ENCODE measurements at regions not wholly inside any gene's neighbourhood (a gene's known extent, or its start where the extent isn't known, plus 50 kb on each side); places are given as distances from the start of the nearest gene placed in this dataset.

DNA sequence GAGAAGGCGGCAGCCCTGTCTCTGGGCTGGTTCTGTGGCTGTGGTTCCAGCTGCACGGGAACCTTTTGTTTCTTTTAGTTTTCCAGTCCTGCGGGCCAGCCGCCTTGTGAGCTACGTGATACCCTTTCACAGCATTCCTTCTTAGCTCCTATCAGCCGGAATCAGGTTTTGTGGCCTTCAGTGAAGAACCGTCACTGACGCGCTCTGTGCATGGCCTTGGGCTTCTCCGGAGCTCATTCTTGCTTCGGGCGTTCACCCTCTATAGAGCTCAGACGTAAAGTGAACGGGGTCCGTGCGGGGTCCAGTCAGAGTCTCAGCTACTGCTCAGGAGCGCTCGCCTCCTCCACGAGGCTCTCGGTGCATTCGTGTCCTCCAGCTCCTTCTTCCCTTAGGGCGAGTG lies 166.7 kb downstream of the FAM43A start (continued):
- TF ChIP-seq ZNF843 (tag by site-specific recombination; IDR thresholded peaks at IDR 0.05) = no peak
- TF ChIP-seq ZBTB20 (tag by site-specific recombination; IDR thresholded peaks at IDR 0.05) = no peak
- no peak for TF ChIP-seq ZNF404 (tag by site-specific recombination; IDR thresholded peaks at IDR 0.05)
- no peak for TF ChIP-seq ZNF549 (tag by site-specific recombination; IDR thresholded peaks at IDR 0.05)
- no peak for TF ChIP-seq ZNF707 (tag by site-specific recombination; IDR thresholded peaks at IDR 0.05)

DNA sequence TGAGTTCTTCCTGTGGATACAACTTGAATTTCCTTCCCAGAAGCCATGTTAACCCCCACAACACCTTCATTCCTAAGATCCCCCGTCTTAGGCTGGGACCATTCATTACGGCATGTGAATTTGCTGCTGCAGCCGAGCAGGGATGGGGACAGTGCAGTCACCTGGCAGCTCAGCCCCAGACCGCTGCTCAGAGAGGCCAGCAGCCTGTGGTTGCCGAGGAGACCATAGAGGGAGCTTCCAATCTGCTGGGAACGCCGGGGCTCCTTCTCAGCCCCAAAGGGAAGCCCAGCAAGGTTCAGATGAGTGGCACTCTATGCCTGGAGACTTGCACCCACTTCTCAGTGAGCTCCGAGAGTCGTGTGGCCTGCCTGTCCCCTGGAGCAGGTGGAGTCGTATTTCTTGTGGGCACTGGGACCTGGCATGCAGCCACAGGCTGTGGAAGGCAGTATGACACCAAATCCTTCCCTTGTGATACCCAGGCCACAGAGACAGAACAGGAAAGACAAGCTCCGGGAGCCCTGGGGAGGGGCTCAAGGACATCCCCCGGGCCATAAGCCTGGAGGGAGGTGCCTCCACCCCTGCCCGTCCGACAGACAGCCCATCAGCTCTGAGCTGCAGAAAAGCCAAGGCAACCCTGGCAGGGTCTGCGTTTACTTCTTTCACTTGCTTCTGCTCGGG lies 167.3 kb downstream of the FAM43A start:
- Histone ChIP-seq H3K27ac (ENCODE audit: extremely low read depth, low read depth, low read length) (no peak overlapping the region), H3K4me1 (ENCODE audit: control insufficient read depth, insufficient read depth, low read length) (no peaks in the 10 kb centered on the region), H3K36me3 (ENCODE audit: control insufficient read depth in 2 of 2, insufficient read depth in 1 of 2, low read length in 2 of 2) (no peaks in the 10 kb centered on the region), H3K4me3 (ENCODE audit: low read depth, low read length) (no peak overlapping the region), H3K9me3 (ENCODE audit: control insufficient read depth, insufficient read depth, low read depth, low read length) (no peaks in the 10 kb centered on the region)
- CTCF ChIA-PET = interaction anchor here (0.6 kb wide), 1 partner anchor 907 kb away, joined by 4 read pairs; no protein-coding TSS in a partner anchor
- POLR2A ChIA-PET = interaction anchor here (0.5 to 1.2 kb wide), 3 partner anchors 8 to 163 kb away, joined by 3 read pairs; no protein-coding TSS in a partner anchor
- no peak for TF ChIP-seq YY1 (tag by site-specific recombination; IDR thresholded peaks at IDR 0.05)
- no peak for TF ChIP-seq ZNF302 (tag by site-specific recombination; IDR thresholded peaks at IDR 0.05; ENCODE audit: low read depth)
- TF ChIP-seq BCL11B (tag by site-specific recombination; IDR thresholded peaks at IDR 0.05; ENCODE audit: low read depth) = no peak
- TF ChIP-seq YY2 (tag by site-specific recombination; IDR thresholded peaks at IDR 0.05) = no peak
- TF ChIP-seq ZNF544 (tag by site-specific recombination; IDR thresholded peaks at IDR 0.05) = no peak
- no peak for TF ChIP-seq ZNF114 (tag by site-specific recombination; IDR thresholded peaks at IDR 0.05)
- TF ChIP-seq SCRT1 (tag by site-specific recombination; IDR thresholded peaks at IDR 0.05; ENCODE audit: borderline replicate concordance) = no peak
- TF ChIP-seq ZNF624 (tag by site-specific recombination; IDR thresholded peaks at IDR 0.05) = no peak
- TF ChIP-seq ZNF610 (tag by site-specific recombination; IDR thresholded peaks at IDR 0.05; ENCODE audit: borderline replicate concordance) = no peak
- TF ChIP-seq SP7 (tag by site-specific recombination; IDR thresholded peaks at IDR 0.05) = no peak
- TF ChIP-seq, protein P1, sequence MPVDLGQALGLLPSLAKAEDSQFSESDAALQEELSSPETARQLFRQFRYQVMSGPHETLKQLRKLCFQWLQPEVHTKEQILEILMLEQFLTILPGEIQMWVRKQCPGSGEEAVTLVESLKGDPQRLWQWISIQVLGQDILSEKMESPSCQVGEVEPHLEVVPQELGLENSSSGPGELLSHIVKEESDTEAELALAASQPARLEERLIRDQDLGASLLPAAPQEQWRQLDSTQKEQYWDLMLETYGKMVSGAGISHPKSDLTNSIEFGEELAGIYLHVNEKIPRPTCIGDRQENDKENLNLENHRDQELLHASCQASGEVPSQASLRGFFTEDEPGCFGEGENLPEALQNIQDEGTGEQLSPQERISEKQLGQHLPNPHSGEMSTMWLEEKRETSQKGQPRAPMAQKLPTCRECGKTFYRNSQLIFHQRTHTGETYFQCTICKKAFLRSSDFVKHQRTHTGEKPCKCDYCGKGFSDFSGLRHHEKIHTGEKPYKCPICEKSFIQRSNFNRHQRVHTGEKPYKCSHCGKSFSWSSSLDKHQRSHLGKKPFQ (tag by site-specific recombination; IDR thresholded peaks at IDR 0.05) = no peak

DNA sequence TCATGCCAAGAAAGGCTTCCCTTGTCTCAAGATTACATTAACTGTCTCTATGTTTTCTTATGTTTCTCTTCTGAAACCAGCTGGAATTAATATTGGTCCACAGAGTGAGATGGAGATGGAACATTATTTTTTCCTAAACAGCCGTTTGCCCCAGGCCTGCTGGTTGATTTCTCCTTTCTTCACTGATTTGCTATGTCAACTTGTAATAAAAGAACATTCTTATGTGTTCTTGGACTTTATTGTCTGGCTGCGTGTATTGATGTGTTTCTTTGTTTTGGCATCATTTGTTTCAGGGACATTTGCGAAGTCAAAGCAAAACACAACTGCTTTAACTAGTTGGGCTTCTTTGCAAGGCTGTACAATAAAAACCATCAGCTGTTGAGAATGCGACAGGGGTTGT lies 168.5 kb downstream of the FAM43A start:
- ChIA-PET POLR2A (no interaction called here), CTCF (interaction anchor here (0.6 to 0.8 kb wide), 2 partner anchors 14 to 192 kb away, joined by 3 read pairs; no protein-coding TSS in a partner anchor)
- no peak overlapping the region for H3K4me3 ChIP-seq (ENCODE audit: low read depth, low read length)
- no peaks in the 10 kb centered on the region for H3K36me3 ChIP-seq (ENCODE audit: control insufficient read depth in 2 of 2, insufficient read depth in 1 of 2, low read length in 2 of 2)
- H3K4me1 ChIP-seq (ENCODE audit: control insufficient read depth, insufficient read depth, low read length) = no peaks in the 10 kb centered on the region
- H3K9me3 ChIP-seq (ENCODE audit: control insufficient read depth, insufficient read depth, low read depth, low read length) = no peaks in the 10 kb centered on the region
- H3K27ac ChIP-seq (ENCODE audit: extremely low read depth, low read depth, low read length) = no peak overlapping the region
- no peak for TF ChIP-seq ZNF350 (tag by site-specific recombination; IDR thresholded peaks at IDR 0.05)
- TF ChIP-seq SETDB1 (IDR thresholded peaks at IDR 0.05; ENCODE audit: insufficient read length, low read length) = no peak
- no peak for TF ChIP-seq ZNF138 (tag by site-specific recombination; IDR thresholded peaks at IDR 0.05; ENCODE audit: borderline replicate concordance)
- TF ChIP-seq, protein P2, sequence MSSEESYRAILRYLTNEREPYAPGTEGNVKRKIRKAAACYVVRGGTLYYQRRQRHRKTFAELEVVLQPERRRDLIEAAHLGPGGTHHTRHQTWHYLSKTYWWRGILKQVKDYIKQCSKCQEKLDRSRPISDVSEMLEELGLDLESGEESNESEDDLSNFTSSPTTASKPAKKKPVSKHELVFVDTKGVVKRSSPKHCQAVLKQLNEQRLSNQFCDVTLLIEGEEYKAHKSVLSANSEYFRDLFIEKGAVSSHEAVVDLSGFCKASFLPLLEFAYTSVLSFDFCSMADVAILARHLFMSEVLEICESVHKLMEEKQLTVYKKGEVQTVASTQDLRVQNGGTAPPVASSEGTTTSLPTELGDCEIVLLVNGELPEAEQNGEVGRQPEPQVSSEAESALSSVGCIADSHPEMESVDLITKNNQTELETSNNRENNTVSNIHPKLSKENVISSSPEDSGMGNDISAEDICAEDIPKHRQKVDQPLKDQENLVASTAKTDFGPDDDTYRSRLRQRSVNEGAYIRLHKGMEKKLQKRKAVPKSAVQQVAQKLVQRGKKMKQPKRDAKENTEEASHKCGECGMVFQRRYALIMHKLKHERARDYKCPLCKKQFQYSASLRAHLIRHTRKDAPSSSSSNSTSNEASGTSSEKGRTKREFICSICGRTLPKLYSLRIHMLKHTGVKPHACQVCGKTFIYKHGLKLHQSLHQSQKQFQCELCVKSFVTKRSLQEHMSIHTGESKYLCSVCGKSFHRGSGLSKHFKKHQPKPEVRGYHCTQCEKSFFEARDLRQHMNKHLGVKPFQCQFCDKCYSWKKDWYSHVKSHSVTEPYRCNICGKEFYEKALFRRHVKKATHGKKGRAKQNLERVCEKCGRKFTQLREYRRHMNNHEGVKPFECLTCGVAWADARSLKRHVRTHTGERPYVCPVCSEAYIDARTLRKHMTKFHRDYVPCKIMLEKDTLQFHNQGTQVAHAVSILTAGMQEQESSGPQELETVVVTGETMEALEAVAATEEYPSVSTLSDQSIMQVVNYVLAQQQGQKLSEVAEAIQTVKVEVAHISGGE (tag by site-specific recombination; conservative IDR thresholded peaks at IDR 0.05; ENCODE audit: low read depth) = no peak
- no peak for TF ChIP-seq ZEB2 (tag by site-specific recombination; IDR thresholded peaks at IDR 0.05)
- TF ChIP-seq ZNF791 (tag by site-specific recombination; IDR thresholded peaks at IDR 0.05) = no peak
- no peak for TF ChIP-seq ZNF837 (tag by site-specific recombination; IDR thresholded peaks at IDR 0.05)
- TF ChIP-seq ZNF239 (tag by site-specific recombination; IDR thresholded peaks at IDR 0.05) = no peak
- no peak for TF ChIP-seq SP2 (tag by site-specific recombination; IDR thresholded peaks at IDR 0.05)
- TF ChIP-seq ZNF510 (tag by site-specific recombination; IDR thresholded peaks at IDR 0.05; ENCODE audit: insufficient replicate concordance) = no peak
- TF ChIP-seq, protein P3, sequence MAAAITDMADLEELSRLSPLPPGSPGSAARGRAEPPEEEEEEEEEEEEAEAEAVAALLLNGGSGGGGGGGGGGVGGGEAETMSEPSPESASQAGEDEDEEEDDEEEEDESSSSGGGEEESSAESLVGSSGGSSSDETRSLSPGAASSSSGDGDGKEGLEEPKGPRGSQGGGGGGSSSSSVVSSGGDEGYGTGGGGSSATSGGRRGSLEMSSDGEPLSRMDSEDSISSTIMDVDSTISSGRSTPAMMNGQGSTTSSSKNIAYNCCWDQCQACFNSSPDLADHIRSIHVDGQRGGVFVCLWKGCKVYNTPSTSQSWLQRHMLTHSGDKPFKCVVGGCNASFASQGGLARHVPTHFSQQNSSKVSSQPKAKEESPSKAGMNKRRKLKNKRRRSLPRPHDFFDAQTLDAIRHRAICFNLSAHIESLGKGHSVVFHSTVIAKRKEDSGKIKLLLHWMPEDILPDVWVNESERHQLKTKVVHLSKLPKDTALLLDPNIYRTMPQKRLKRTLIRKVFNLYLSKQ (tag by site-specific recombination; IDR thresholded peaks at IDR 0.05; ENCODE audit: borderline replicate concordance) = no peak
